Lower leg skin (tissue), 3 donors: ENCODE measurements at regions not wholly inside any gene's neighbourhood (a gene's known extent, or its start where the extent isn't known, plus 50 kb on each side); places are given as distances from the start of the nearest gene placed in this dataset.

ENCODE experiments used
- POLR2A ChIP-seq, 2 donors: fragments of 450-650 bp; IDR thresholded peaks; one replicate each; pipeline ENCODE4 v1.6.1; 2016 to 2017; ENCODE audit warnings: antibody characterized with exemption in 2 of 2, mild to moderate bottlenecking in 1 of 2, moderate library complexity in 1 of 2
- TF ChIP-seq, protein P1 (sequence below), 3 donors: fragments of 450-650 bp; IDR thresholded peaks; one replicate each; pipeline ENCODE4 v1.5.1; 2016; ENCODE audit warnings: antibody characterized with exemption in 3 of 3, mild to moderate bottlenecking in 3 of 3, moderate library complexity in 2 of 3

DNA sequence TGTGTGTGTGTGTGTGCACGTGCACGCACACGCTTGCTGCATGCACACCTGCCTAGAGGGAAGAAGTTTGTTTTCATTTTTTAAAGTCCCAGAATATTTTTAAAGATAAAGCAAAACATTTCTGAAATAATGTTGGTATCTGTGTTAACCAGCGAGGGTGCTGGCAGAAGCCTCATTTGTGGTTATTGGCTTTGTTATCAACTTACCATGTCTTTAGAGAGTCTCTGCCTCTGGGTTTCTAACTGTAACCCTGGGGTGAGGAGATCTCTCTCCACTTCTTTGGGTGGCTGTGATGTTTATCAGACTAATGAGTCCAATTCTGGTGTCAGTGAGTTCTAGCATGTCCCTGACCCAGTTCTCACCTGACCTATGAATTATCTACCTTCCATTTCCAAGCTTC is 927.6 kb upstream of the FANCL start:
- TF ChIP-seq, protein P1, sequence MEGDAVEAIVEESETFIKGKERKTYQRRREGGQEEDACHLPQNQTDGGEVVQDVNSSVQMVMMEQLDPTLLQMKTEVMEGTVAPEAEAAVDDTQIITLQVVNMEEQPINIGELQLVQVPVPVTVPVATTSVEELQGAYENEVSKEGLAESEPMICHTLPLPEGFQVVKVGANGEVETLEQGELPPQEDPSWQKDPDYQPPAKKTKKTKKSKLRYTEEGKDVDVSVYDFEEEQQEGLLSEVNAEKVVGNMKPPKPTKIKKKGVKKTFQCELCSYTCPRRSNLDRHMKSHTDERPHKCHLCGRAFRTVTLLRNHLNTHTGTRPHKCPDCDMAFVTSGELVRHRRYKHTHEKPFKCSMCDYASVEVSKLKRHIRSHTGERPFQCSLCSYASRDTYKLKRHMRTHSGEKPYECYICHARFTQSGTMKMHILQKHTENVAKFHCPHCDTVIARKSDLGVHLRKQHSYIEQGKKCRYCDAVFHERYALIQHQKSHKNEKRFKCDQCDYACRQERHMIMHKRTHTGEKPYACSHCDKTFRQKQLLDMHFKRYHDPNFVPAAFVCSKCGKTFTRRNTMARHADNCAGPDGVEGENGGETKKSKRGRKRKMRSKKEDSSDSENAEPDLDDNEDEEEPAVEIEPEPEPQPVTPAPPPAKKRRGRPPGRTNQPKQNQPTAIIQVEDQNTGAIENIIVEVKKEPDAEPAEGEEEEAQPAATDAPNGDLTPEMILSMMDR (IDR thresholded peaks at IDR 0.05), result no peak
- no peak for TF ChIP-seq POLR2A (IDR thresholded peaks at IDR 0.05)
